ENCODE measurements at regions not wholly inside any gene's neighbourhood (a gene's known extent, or its start where the extent isn't known, plus 50 kb on each side); places are given as distances from the start of the nearest gene placed in this dataset.

DNA sequence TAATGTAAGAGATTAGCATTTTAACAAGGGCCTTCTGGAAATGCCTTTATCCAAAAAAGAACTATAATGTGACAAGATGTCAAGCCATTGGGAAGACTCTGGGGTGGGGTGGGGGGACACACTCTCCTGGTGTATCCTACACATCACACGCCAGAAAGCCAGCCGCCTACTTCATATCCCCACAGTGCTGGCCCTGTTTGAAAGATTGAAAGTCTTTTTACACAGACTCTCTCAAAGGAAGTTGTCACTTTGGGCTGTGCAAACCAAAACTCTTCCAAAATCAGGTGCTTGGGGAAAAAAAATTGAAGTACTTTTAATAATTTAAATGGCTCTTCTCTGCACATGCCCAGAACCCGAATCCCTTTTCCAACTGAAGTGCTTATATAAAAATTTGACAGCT lies 666.7 kb downstream of the BCL11A start:
- TF ChIP-seq EZH2 (IDR thresholded peaks at IDR 0.05; ENCODE audit: insufficient read depth, poor library complexity, severe bottlenecking) (no peak), EZH2phosphoT487 (IDR thresholded peaks at IDR 0.05; ENCODE audit: insufficient read depth, low read depth) (no peak)

Data from GM23248 (cell line).